NCI-H2227 (cell line): ENCODE measurements at regions not wholly inside any gene's neighbourhood (a gene's known extent, or its start where the extent isn't known, plus 50 kb on each side); places are given as distances from the start of the nearest gene placed in this dataset.
"Not testable (repeated sequence)": the region's sequence is repeated elsewhere in the genome, so short reads cannot be mapped to it uniquely, and the experiment has no call there.

Source experiments
- DNase-seq: peaks from one replicate; lab custom pipeline; 2025; ENCODE audit not compliant: unreplicated experiment; lab: John Stamatoyannopoulos, UW

- DNase-seq: no peak
Observed at GRCh38 chr12:31822761-31823160, 93.9 kb upstream of the AMN1 start.

GRCh38 chr12:31821484-31821883 lies 92.7 kb upstream of the AMN1 start:
- no peak for DNase-seq

- no peak for DNase-seq
Observed at GRCh38 chr12:31820832-31821231, 92.0 kb upstream of the AMN1 start.

- no peak for DNase-seq
Observed at GRCh38 chr12:31819427-31819826, 90.6 kb upstream of the AMN1 start.

- no peak for DNase-seq
Observed at GRCh38 chr12:31818623-31819268, 89.9 kb upstream of the AMN1 start.

GRCh38 chr12:31817120-31817519 lies 88.3 kb upstream of the AMN1 start:
- DNase-seq: no peak

- no peak for DNase-seq
Observed at GRCh38 chr12:31815096-31815495, 86.3 kb upstream of the AMN1 start.

GRCh38 chr12:31813305-31813704 lies 84.5 kb upstream of the AMN1 start:
- DNase-seq: no peak

GRCh38 chr12:31807773-31808097 lies 78.9 kb upstream of the AMN1 start:
- no peak for DNase-seq

- not testable (repeated sequence) for DNase-seq
Observed at GRCh38 chr12:31807081-31807772, 78.4 kb upstream of the AMN1 start.

- not testable (repeated sequence) for DNase-seq
Observed at GRCh38 chr12:31805681-31806080, 76.9 kb upstream of the AMN1 start.

- DNase-seq: not testable (repeated sequence)
Observed at GRCh38 chr12:31804707-31805106, 75.9 kb upstream of the AMN1 start.

GRCh38 chr12:31804185-31804504 lies 75.3 kb upstream of the AMN1 start:
- DNase-seq: no peak

- no peak for DNase-seq
Observed at GRCh38 chr12:31803306-31804184, 74.7 kb upstream of the AMN1 start.

- DNase-seq: no peak
Observed at GRCh38 chr12:31801872-31802271, 73.1 kb upstream of the AMN1 start.

- DNase-seq: no peak
Observed at GRCh38 chr12:31797230-31797872, 68.5 kb upstream of the AMN1 start.

GRCh38 chr12:31796270-31796951 lies 67.6 kb upstream of the AMN1 start:
- no peak for DNase-seq

- no peak for DNase-seq
Observed at GRCh38 chr12:31794745-31795144, 65.9 kb upstream of the AMN1 start.

GRCh38 chr12:31791265-31791664 lies 62.4 kb upstream of the AMN1 start:
- DNase-seq: not testable (repeated sequence)

GRCh38 chr12:31790759-31791158 lies 61.9 kb upstream of the AMN1 start:
- DNase-seq: no peak

- no peak for DNase-seq
Observed at GRCh38 chr12:31785318-31785717, 56.5 kb upstream of the AMN1 start.
